CD4-positive, alpha-beta T cell treated with Interleukin-17A for 1 hour (primary cell): ENCODE measurements at regions not wholly inside any gene's neighbourhood (a gene's known extent, or its start where the extent isn't known, plus 50 kb on each side); places are given as distances from the start of the nearest gene placed in this dataset.
"Not testable (repeated sequence)": the region's sequence is repeated elsewhere in the genome, so short reads cannot be mapped to it uniquely, and the experiment has no call there.

Source experiments
- DNase-seq: peaks from one replicate; pipeline ENCODE4 v3.0.0-alpha.2; 2020

DNA sequence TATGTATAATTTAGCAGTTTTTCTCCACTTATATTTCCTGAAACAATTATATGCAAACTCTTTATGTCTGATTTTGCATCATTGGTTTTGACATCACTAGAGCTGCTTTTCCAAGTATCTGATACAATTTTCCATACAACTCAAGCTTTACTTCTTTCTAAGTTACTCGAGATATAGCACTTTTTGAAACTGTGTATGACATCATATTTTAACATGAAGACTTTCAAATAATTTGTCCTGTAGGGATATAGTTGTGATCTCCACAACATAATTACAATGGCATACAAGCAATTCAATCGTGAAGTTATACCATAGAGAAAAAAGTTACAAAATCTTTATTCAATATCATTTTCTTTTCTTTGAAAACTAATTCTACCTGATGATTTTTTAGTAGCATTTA, 173.0 kb downstream of the LEPR start:
- DNase-seq = no peak

DNA sequence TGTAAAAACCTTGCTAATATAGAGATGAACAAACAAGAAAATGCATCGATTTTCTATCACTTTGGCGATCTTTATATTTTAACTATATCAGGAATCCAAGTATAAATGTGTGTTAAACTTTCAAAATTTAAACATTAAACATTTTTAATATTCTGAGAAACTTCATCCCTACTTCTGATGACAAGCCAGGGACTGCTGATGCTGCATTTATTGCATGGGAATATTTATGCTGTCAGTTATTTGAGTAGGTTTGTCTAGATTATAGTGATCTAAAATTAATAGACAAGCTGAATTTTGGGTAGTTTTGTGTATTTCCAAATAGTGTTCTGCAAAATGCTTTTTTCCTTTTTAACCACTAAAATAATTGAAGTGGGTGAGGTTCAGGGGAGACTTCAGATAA, 175.3 kb downstream of the LEPR start:
- no peak for DNase-seq

DNA sequence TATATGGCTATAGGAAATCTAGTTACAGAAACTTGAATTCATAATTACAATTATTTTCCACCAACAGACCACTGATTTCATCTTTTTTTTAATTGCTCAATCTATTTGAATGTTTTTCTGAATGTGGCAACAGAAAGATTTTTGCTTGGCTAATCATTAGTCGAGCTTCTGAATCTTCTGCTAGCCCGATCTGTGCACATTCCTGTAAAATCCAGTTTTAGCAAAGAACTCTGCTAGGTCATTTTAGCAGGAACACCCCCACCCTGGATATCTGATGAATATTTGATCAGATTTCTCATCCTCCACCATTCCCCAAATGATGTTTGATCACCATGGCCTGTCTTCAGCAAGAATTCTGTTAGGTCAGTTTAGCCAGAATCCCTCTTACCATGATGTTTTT, 176.3 kb downstream of the LEPR start:
- no peak for DNase-seq

DNA sequence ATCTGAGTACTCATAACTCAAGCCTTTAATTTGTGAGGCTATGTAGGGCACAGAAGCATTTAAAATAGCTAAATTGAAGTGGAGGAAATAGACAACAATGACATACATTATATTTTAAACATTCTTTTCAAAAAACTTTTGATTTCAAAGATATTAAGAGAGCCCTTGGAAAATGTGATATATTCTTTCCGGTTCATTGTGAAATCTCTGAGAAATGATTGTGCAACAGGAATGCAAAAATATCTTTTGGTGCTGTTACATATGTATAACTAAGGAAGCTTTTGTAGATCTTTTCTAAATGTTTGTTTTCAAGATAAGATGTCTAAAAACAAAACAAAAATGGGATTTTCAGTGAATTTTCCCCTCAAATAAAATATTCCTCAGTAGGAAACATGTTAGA, 185.2 kb downstream of the LEPR start:
- no peak for DNase-seq

DNA sequence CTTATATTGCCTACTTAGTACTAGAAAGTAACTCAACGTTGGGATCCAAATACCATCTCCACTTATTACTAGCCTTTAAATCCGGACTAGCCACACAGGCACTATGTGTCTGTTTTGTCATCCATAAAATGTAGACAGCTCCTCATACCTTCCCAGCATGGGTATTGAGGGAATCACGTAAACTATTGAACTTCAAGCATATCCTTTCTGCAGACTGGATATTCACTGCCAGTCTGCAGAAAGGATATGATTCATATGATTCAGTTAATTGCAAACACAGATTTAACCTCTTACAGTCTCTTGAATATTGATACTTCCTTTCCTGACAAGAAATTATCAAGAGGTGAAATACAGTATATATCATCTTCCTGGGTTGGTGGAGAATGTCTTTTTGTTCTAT, 186.0 kb downstream of the LEPR start:
- DNase-seq = no peak

- DNase-seq = no peak
Observed at GRCh38 chr1:65613884-65614283, 178.8 kb upstream of the PDE4B start.

DNA sequence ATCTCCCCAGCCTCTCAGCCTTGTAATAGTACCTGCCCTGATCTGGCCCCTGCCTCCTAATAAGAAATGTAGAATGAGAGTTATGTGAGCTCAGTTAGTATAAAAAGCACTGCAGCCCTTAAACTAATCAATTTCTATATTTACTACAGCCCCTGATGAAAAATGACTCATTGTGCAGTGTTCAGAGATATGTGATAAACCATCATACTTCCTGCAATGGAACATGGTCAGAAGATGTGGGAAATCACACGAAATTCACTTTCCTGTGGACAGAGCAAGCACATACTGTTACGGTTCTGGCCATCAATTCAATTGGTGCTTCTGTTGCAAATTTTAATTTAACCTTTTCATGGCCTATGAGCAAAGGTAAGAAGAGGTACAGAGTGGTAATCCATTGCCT, 176.8 kb upstream of the PDE4B start:
- no peak for DNase-seq

GRCh38 chr1:65621721-65622120, 171.0 kb upstream of the PDE4B start:
- DNase-seq = not testable (repeated sequence)

DNA sequence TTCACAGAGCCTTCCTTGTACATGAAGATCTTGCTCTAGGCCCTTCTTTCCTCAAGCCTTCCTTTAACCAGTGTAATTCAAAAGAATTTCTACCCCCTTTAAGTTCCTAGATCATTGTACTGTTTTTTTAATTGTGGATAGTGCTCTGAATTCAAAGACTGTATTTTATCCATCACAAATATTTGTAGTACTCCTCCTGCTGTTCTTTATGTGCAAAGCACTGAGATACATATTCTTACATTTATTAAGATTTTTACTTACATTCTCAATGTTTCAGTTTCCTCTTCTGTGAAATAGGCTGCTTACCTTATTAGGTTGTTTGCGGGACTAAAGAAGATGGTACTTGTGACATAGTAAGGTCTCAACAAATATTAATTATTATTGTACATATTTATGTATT, 168.8 kb upstream of the PDE4B start:
- DNase-seq = no peak

- DNase-seq = no peak
Observed at GRCh38 chr1:65625528-65625927, 167.2 kb upstream of the PDE4B start.

DNA sequence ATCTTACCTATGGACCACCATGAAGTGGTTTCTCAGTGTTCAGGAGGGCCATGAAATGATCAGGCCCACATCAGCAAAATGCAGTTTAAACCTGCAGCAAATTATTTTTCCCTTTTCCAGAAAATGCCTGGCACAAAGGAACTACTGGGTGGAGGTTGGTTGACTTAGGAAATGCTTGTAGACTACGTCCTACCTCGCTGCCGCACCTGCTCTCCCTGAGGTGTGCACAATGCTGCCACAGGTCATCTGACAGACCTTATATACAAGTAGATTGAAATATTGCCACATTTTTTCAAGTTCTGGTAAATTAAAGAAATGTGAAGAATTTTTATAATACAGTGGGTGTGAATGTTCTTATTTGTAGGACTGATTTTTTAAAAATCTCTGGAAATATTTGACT, 166.7 kb upstream of the PDE4B start:
- no peak for DNase-seq

DNA sequence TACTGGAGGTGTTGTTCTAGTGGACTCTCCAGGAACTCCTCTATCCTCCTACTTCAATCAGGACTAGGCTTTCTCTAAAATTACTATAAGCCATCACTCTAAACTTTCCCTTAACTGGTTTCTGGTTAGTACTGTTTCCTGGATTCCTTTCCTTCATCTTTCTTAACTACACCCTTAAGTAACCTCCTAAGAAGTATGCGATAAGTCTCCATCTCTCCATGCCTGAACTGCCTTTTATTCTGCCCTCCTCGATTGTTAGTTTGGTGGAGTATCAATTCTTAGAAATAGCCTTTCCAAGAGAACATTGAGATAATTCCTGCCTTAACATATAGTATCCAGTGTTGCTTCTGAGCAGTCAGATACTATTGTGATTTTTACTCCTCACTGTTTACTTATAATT, 162.9 kb upstream of the PDE4B start:
- DNase-seq = no peak

GRCh38 chr1:65630855-65631254, 161.8 kb upstream of the PDE4B start:
- DNase-seq = no peak

DNA sequence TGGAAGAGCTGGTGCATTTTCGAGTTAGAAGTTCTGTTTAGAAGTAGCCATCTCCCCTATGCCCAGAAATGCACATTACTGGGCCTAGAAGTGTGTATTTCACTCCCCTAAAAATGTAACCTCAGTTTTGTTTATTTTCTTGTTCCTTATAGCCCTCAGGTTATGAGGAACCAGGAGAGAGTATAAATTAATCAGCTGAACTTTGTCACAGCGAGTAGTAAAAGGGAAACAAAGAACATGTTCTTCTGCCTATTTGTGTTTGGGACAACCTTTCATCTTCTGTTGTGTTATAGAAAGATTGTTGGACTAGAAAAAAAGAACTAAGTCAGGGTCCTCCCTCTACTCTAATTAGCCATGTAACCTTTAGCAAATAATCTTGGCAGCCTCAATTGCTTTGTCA, 160.5 kb upstream of the PDE4B start:
- no peak for DNase-seq

DNA sequence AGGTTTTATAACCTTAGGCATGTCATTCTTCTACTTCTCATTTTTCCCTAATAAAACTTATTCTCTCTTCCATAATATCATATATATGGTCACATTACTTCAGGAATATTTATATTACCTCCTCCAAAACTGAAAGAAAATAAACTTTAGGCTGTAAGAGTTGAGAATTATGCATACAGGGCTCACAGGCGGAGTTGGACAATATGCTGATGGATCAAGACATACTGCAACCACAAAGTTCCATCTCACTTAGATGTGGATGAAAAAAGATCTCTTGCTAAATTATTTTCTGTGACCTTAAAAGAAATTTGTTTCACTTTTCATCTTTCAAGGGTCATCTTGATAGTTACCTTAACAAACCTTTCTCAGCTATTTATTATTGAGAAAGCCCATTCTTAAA, 152.6 kb upstream of the PDE4B start:
- no peak for DNase-seq

- DNase-seq = not testable (repeated sequence)
Observed at GRCh38 chr1:65649185-65649584, 143.5 kb upstream of the PDE4B start.

DNA sequence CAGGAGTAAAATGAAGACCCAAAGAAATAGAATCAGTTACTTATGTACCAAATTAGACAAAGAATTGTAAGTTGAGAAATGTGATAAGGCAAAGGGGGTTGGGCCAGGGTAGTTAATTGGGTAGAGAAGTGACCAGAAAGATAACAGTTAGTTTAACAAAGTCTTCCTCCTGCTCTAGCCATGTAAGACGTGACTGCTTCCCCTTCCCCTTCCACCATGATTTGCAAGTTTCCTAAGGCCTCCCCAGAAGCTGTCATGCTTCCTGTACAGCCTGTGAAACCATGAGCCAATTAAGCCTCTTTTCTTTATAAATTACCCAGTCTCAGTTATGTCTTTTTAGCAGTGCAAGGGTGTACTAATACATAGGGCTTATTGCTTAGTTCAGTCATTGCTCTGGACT, 142.0 kb upstream of the PDE4B start:
- DNase-seq = no peak

DNA sequence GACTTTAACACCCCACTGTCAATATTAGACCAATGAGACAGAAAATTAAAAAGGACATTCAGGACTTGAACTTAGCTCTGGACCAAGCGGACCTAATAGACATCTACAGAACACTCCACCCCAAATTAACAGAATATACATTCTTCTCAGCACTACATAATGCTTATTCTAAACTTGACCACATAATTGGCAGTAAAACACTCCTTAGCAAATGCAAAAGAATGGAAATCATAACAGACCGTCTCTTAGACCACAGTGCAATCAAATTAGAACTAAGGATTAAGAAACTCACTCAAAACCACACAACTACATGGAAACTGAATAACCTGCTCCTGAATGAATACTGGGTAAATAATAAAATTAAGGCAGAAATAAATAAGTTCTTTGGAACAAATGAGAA, 138.2 kb upstream of the PDE4B start:
- DNase-seq = not testable (repeated sequence)

DNA sequence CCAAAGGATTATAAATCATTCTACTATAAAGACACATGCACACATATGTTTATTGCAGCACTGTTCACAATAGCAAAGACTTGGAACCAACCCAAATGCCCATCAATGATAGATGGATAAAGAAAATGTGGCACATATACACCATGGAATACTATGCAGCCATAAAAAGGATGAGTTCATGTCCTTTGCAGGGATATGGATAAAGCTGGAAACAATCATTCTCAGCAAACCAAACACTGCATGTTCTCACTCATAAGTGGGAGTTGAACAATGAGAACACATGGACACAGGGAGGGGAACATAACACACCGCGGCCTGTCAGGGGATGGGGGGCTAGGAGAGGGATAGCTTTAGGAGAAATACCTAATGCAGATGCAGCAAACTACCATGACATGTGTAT, 135.1 kb upstream of the PDE4B start:
- DNase-seq = not testable (repeated sequence)

GRCh38 chr1:65658122-65658521, 134.6 kb upstream of the PDE4B start:
- no peak for DNase-seq

GRCh38 chr1:65668368-65668767, 124.3 kb upstream of the PDE4B start:
- no peak for DNase-seq

GRCh38 chr1:65670518-65670917, 122.2 kb upstream of the PDE4B start:
- no peak for DNase-seq

DNA sequence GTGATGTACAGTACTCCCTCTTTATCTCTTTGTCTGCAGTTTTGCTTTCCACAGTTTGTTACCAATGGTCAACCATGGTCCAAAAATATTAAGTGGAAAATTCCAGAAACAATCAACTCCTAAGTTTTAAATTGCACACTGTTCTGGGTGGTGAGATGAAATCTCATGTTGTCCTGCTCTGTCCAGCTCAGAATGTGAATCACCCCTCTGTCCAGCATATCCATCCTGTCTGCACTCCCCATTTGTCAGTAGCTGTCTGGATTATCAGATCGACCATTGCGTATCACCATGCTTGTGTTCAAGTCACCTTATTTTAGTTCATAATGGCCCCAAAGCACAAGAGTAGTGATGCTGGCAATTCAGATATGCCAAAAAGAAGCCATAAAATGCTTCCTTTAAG, 118.2 kb upstream of the PDE4B start:
- no peak for DNase-seq

GRCh38 chr1:65679773-65680172, 112.9 kb upstream of the PDE4B start:
- no peak for DNase-seq

- DNase-seq = no peak
Observed at GRCh38 chr1:65681096-65681495, 111.6 kb upstream of the PDE4B start.
